NCI-H748 treated with DMSO at 0.1 percent for 48 hours (cell line): ENCODE measurements at regions not wholly inside any gene's neighbourhood (a gene's known extent, or its start where the extent isn't known, plus 50 kb on each side); places are given as distances from the start of the nearest gene placed in this dataset.
"Not testable (repeated sequence)": the region's sequence is repeated elsewhere in the genome, so short reads cannot be mapped to it uniquely, and the experiment has no call there.

Experiments
- DNase-seq: peaks from one replicate; lab custom pipeline; 2025; lab: John Stamatoyannopoulos, UW

GRCh38 chr5:54404568-54404967 lies 50.9 kb upstream of the HSPB3 start:
- no peak for DNase-seq

- DNase-seq: no peak
Measured at GRCh38 chr5:54403885-54404416, 51.5 kb upstream of the HSPB3 start.

GRCh38 chr5:54403121-54403520 lies 52.4 kb upstream of the HSPB3 start:
- DNase-seq: no peak

GRCh38 chr5:54401515-54401914 lies 54.0 kb upstream of the HSPB3 start:
- no peak for DNase-seq

GRCh38 chr5:54398191-54398590 lies 57.3 kb upstream of the HSPB3 start:
- no peak for DNase-seq

GRCh38 chr5:54397420-54397819 lies 58.1 kb upstream of the HSPB3 start:
- DNase-seq: no peak

- not testable (repeated sequence) for DNase-seq
Measured at GRCh38 chr5:54393007-54393406, 62.5 kb upstream of the HSPB3 start.

GRCh38 chr5:54390539-54391031 lies 64.9 kb upstream of the HSPB3 start:
- DNase-seq: no peak

- peak; percentile 90 for DNase-seq
Measured at GRCh38 chr5:54390015-54390414, 65.5 kb upstream of the HSPB3 start.

GRCh38 chr5:54389399-54389798 lies 66.1 kb upstream of the HSPB3 start:
- DNase-seq: not testable (repeated sequence)

GRCh38 chr5:54388811-54389210 lies 66.7 kb upstream of the HSPB3 start:
- no peak for DNase-seq

GRCh38 chr5:54388409-54388808 lies 67.1 kb upstream of the HSPB3 start:
- no peak for DNase-seq

GRCh38 chr5:54387659-54388232 lies 67.8 kb upstream of the HSPB3 start:
- peak; percentile 91 for DNase-seq

GRCh38 chr5:54387031-54387430 lies 68.5 kb upstream of the HSPB3 start:
- DNase-seq: no peak

- DNase-seq: no peak
Measured at GRCh38 chr5:54385994-54386393, 69.5 kb upstream of the HSPB3 start.

GRCh38 chr5:54384356-54384933 lies 71.1 kb upstream of the HSPB3 start:
- DNase-seq: no peak

GRCh38 chr5:54383941-54384340 lies 71.6 kb upstream of the HSPB3 start:
- DNase-seq: no peak

GRCh38 chr5:54383225-54383901 lies 72.1 kb upstream of the HSPB3 start:
- no peak for DNase-seq

GRCh38 chr5:54381319-54381718 lies 70.9 kb upstream of the ARL15 start:
- DNase-seq: not testable (repeated sequence)

- DNase-seq: no peak
Measured at GRCh38 chr5:54379590-54379989, 69.2 kb upstream of the ARL15 start.

GRCh38 chr5:54378707-54379106 lies 68.3 kb upstream of the ARL15 start:
- no peak for DNase-seq

GRCh38 chr5:54377339-54377738 lies 67.0 kb upstream of the ARL15 start:
- not testable (repeated sequence) for DNase-seq

GRCh38 chr5:54370982-54371381 lies 60.6 kb upstream of the ARL15 start:
- DNase-seq: no peak
